H1 (cell line): ENCODE measurements at regions not wholly inside any gene's neighbourhood (a gene's known extent, or its start where the extent isn't known, plus 50 kb on each side); places are given as distances from the start of the nearest gene placed in this dataset.

Experiments
- CTCF ChIA-PET: fragments of 300-600 bp; sonication (Branson Sonifier 250); formaldehyde crosslinking; loops from one replicate; lab custom pipeline; 2021; ENCODE audit not compliant: partially characterized antibody; lab: Charles Lee
- POLR2A ChIA-PET: fragments of 300-600 bp; sonication (Branson Sonifier 250); formaldehyde crosslinking; loops from one replicate; lab custom pipeline; 2021; ENCODE audit warnings: inconsistent platforms; ENCODE audit not compliant: partially characterized antibody; lab: Charles Lee
- DNase-seq, 2 experiments: peaks; one replicate each; pipeline versions ENCODE4 v3.0.0 to v3.0.0-alpha.2; 2010 to 2022; ENCODE audit warnings: low spot score in 2 of 2, low read depth in 1 of 2, mixed read lengths in 1 of 2
- FAIRE-seq: peaks from 2 replicates; lab custom pipeline; 2011; peaks lifted over from hg19 to GRCh38; lab: Jason Lieb, UNC
- H2AFZ ChIP-seq: 2 replicates; pipeline ENCODE4 v1.8.1; 2012; ENCODE audit warnings: low read length, inconsistent platforms
- H2AK5ac ChIP-seq: 2 replicates; pipeline ENCODE4 v1.6.1; 2013; ENCODE audit warnings: low read depth, low read length
- H2BK120ac ChIP-seq: replicated peaks from 2 replicates; pipeline ENCODE3; 2013; ENCODE audit warnings: low read depth, low read length, inconsistent platforms
- H2BK12ac ChIP-seq: 2 replicates; pipeline ENCODE4 v1.6.1; 2013; ENCODE audit warnings: low read depth, low read length
- H2BK15ac ChIP-seq: 2 replicates; pipeline ENCODE4 v1.6.1; 2013; ENCODE audit warnings: low read length
- H2BK20ac ChIP-seq: 2 replicates; pipeline ENCODE4 v1.6.1; 2013; ENCODE audit warnings: low read length
- H2BK5ac ChIP-seq: 2 replicates; pipeline ENCODE4 v1.6.1; 2013; ENCODE audit warnings: low read depth, low read length
- H3K14ac ChIP-seq: 2 replicates; pipeline ENCODE4 v1.6.1; 2013; ENCODE audit warnings: inconsistent platforms; ENCODE audit not compliant: insufficient read length
- H3K18ac ChIP-seq: 2 replicates; pipeline ENCODE4 v1.6.1; 2013; ENCODE audit warnings: low read length; ENCODE audit errors: extremely low read depth
- H3K23ac ChIP-seq: 2 replicates; pipeline ENCODE4 v1.6.1; 2013; ENCODE audit warnings: inconsistent platforms; ENCODE audit not compliant: insufficient read length
- H3K23me2 ChIP-seq: 2 replicates; pipeline ENCODE4 v1.6.1; 2013; ENCODE audit warnings: low read depth, low read length
- H3K27ac ChIP-seq: 2 replicates; pipeline ENCODE4 v1.6.1; 2011; ENCODE audit warnings: low read depth, low read length, inconsistent platforms
- H3K27me3 ChIP-seq, 4 experiments: replicated peaks in 1 of 4; 1 replicate in 1 of 4; 2 replicates in 3 of 4; pipeline versions ENCODE4 v1.6.1 to v1.8.1; 2011 to 2013; ENCODE audit warnings: low read length in 3 of 4, mild to moderate bottlenecking in 3 of 4, inconsistent platforms in 2 of 4, mixed read lengths in 2 of 4, moderate library complexity in 1 of 4; ENCODE audit not compliant: control insufficient read depth in 3 of 4, insufficient read depth in 3 of 4; ENCODE audit errors: extremely low read depth in 1 of 4
- H3K36me3 ChIP-seq, 4 experiments: 2 replicates each; pipeline versions ENCODE4 v1.6.1 to v1.8.1; 2011 to 2013; ENCODE audit warnings: mild to moderate bottlenecking in 4 of 4, low read length in 3 of 4, moderate library complexity in 2 of 4, control low read depth in 1 of 4, inconsistent platforms in 1 of 4; ENCODE audit not compliant: insufficient read depth in 4 of 4, control insufficient read depth in 2 of 4
- H3K4ac ChIP-seq: replicated peaks from 2 replicates; pipeline ENCODE3; 2013; ENCODE audit warnings: low read length, low read depth, mixed read lengths, inconsistent platforms; ENCODE audit not compliant: insufficient read length
- H3K4me1 ChIP-seq, 4 experiments: replicated peaks in 1 of 4; 1 replicate in 1 of 4; 2 replicates in 3 of 4; pipeline versions ENCODE4 v1.6.1 to v1.8.1; 2011 to 2013; ENCODE audit warnings: low read length in 3 of 4, inconsistent platforms in 2 of 4, mixed read lengths in 1 of 4; ENCODE audit not compliant: insufficient read depth in 4 of 4, control insufficient read depth in 3 of 4
- H3K4me2 ChIP-seq, 2 experiments: 2 replicates each; pipeline versions ENCODE4 v1.6.1 to v1.8.1; 2011 to 2013; ENCODE audit warnings: low read depth in 2 of 2, low read length in 2 of 2, control low read depth in 1 of 2, inconsistent platforms in 1 of 2, mild to moderate bottlenecking in 1 of 2; ENCODE audit not compliant: insufficient read depth in 1 of 2
- H3K4me3 ChIP-seq, 4 experiments: fragments of 200-600, 300-600 bp in 1 of 4; sonication (generic), shearing (Covaris generic), sonication (Bioruptor Twin) in 1 of 4; 2 replicates each; pipeline versions ENCODE4 v1.5.1 to v1.8.1; 2011 to 2016; ENCODE audit warnings: low read length in 4 of 4, low read depth in 3 of 4, control low read depth in 2 of 4, inconsistent platforms in 2 of 4, mild to moderate bottlenecking in 2 of 4, mixed read lengths in 1 of 4, moderate library complexity in 1 of 4; ENCODE audit not compliant: insufficient read depth in 2 of 4; ENCODE audit errors: extremely low read depth in 1 of 4
- H3K56ac ChIP-seq: replicated peaks from 2 replicates; pipeline ENCODE3; 2013; ENCODE audit warnings: low read depth, mild to moderate bottlenecking, mixed read lengths, low read length, inconsistent platforms; ENCODE audit not compliant: insufficient read length
- H3K79me1 ChIP-seq: 2 replicates; pipeline ENCODE4 v1.6.1; 2013; ENCODE audit warnings: low read depth, low read length, control low read depth
- H3K79me2 ChIP-seq, 2 experiments: 2 replicates each; pipeline versions ENCODE4 v1.6.1 to v1.8.1; 2012 to 2013; ENCODE audit warnings: low read length in 2 of 2, mild to moderate bottlenecking in 2 of 2, inconsistent platforms in 1 of 2; ENCODE audit not compliant: insufficient read depth in 2 of 2, control insufficient read depth in 1 of 2
- H3K9ac ChIP-seq, 4 experiments: replicated peaks in 1 of 4; 1 replicate in 1 of 4; 2 replicates in 3 of 4; pipeline versions ENCODE4 v1.6.1 to v1.8.1; 2011 to 2013; ENCODE audit warnings: low read depth in 3 of 4, low read length in 3 of 4, control low read depth in 2 of 4, mild to moderate bottlenecking in 2 of 4, moderate library complexity in 2 of 4, inconsistent platforms in 1 of 4; ENCODE audit errors: extremely low read depth in 1 of 4
- H3K9me3 ChIP-seq, 2 experiments: 2 replicates each; pipeline versions ENCODE4 v1.6.1 to v1.8.1; 2012 to 2013; ENCODE audit warnings: mild to moderate bottlenecking in 2 of 2, moderate library complexity in 2 of 2, control low read depth in 1 of 2, inconsistent platforms in 1 of 2, low read depth in 1 of 2, low read length in 1 of 2, mixed read lengths in 1 of 2; ENCODE audit not compliant: insufficient read depth in 2 of 2
- H4K20me1 ChIP-seq, 2 experiments: replicated peaks in 1 of 2; 2 replicates each; pipeline versions ENCODE3 to v1.8.1; 2011 to 2013; ENCODE audit warnings: inconsistent platforms in 2 of 2, low read length in 2 of 2, mild to moderate bottlenecking in 1 of 2; ENCODE audit not compliant: insufficient read depth in 2 of 2, control insufficient read depth in 1 of 2
- H4K5ac ChIP-seq: 2 replicates; pipeline ENCODE4 v1.6.1; 2013; ENCODE audit warnings: low read length, low read depth, mixed read lengths, inconsistent platforms; ENCODE audit not compliant: insufficient read length
- H4K8ac ChIP-seq: 2 replicates; pipeline ENCODE4 v1.8.0; 2013; ENCODE audit warnings: mild to moderate bottlenecking, moderate library complexity, low read length, inconsistent platforms; ENCODE audit not compliant: insufficient read depth; ENCODE audit errors: extremely low read depth
- H4K91ac ChIP-seq: replicated peaks from 2 replicates; pipeline ENCODE3; 2013; ENCODE audit warnings: low read length, mixed read lengths, inconsistent platforms; ENCODE audit not compliant: insufficient read length
- EGR1 ChIP-seq: IDR thresholded peaks from 2 replicates; pipeline ENCODE4 v1.6.1; 2011; ENCODE audit warnings: low read depth, low read length, borderline replicate concordance
- HDAC6 ChIP-seq: IDR thresholded peaks from one replicate; pipeline ENCODE4 v1.7.1; 2012; ENCODE audit warnings: low read depth, mild to moderate bottlenecking, inconsistent platforms, low read length, moderate library complexity
- JUN ChIP-seq: IDR thresholded peaks from 2 replicates; pipeline ENCODE4 v1.6.1; 2011; ENCODE audit warnings: low read depth, mild to moderate bottlenecking, improper control_type of control experiment, low read length
- KDM1A ChIP-seq: fragments of 200-600, 300-600 bp; sonication (generic); IDR thresholded peaks from 2 replicates; pipeline ENCODE4 v1.7.1; 2016; ENCODE audit warnings: mild to moderate bottlenecking, low read length, borderline replicate concordance
- SIN3A ChIP-seq, 2 experiments: IDR thresholded peaks in 1 of 2; conservative IDR thresholded peaks in 1 of 2; 2 replicates each; pipeline ENCODE4 v1.6.1; 2011 to 2012; ENCODE audit warnings: low read length in 2 of 2, improper control_type of control experiment in 1 of 2, low read depth in 1 of 2, mild to moderate bottlenecking in 1 of 2
- SIRT6 ChIP-seq: IDR thresholded peaks from one replicate; pipeline ENCODE4 v1.7.1; 2012; ENCODE audit warnings: low read length, inconsistent platforms
- WGBS, 2 experiments: shearing (Covaris generic) in 1 of 2; methylation state at CpG; one replicate each; pipeline versions ENCODE4 v1.1.6 to v1.1.7; 2013 to 2015; ENCODE audit warnings: low lambda C conversion rate in 2 of 2, mixed read lengths in 2 of 2, inconsistent platforms in 1 of 2, low coverage in 1 of 2, missing lambda C conversion rate in 1 of 2; ENCODE audit not compliant: insufficient replicate concordance in 2 of 2, insufficient coverage in 1 of 2, insufficient read length in 1 of 2; ENCODE audit errors: extremely low coverage in 1 of 2, missing lambda C conversion rate in 1 of 2; 5-methylcytosine and 5-hydroxymethylcytosine counted together

GRCh38 chr10:65265451-65265954 is 1660.3 kb upstream of the LRRTM3 start:
- POLR2A ChIA-PET: no interaction called here
- H3K23ac ChIP-seq: no peak overlapping the region
- 89% methylated on average over 2 of the region's 2 CpGs; no CpG with 5 or more reads in 1 of the 2 experiments for WGBS, 2 experiments
- no peak for TF ChIP-seq KDM1A
- no peak for TF ChIP-seq SIRT6
- no peak for TF ChIP-seq EGR1
- no peak for TF ChIP-seq SIN3A (conservative IDR thresholded peaks at IDR 0.05 in 1 of 2, IDR thresholded peaks at IDR 0.05 in 1 of 2; ENCODE audit: low read depth in 1 of 2, low read length in 2 of 2)
- no peak for TF ChIP-seq JUN
- TF ChIP-seq HDAC6: no peak

More at GRCh38 chr10:65265451-65265954, 1660.3 kb upstream of the LRRTM3 start:
- no peaks in the 10 kb centered on the region for H3K27me3 ChIP-seq
- no peak overlapping the region for H2BK15ac ChIP-seq
- H2AFZ ChIP-seq: no peak overlapping the region
- no peaks in the 10 kb centered on the region for H4K20me1 ChIP-seq
- H2BK12ac ChIP-seq: no peak overlapping the region
- no peak overlapping the region for H3K56ac ChIP-seq
- H3K36me3 ChIP-seq: no peaks in the 10 kb centered on the region
- H3K79me1 ChIP-seq: no peaks in the 10 kb centered on the region
- DNase-seq: no peak
- no peak overlapping the region for H2AK5ac ChIP-seq
- no peak overlapping the region for H3K4ac ChIP-seq
- no peak overlapping the region for H4K8ac ChIP-seq
- no peak overlapping the region for H3K27ac ChIP-seq
- no peak for FAIRE-seq
- no peak overlapping the region for H3K18ac ChIP-seq
- no peaks in the 10 kb centered on the region for H3K23me2 ChIP-seq
- CTCF ChIA-PET: interaction anchor here (0.6 kb wide), 1 partner anchor 281 kb away, joined by 3 read pairs; no protein-coding TSS in a partner anchor
- H3K79me2 ChIP-seq: no peaks in the 10 kb centered on the region
- no peak overlapping the region for H2BK120ac ChIP-seq
- no peak overlapping the region for H3K4me2 ChIP-seq
- H3K4me1 ChIP-seq: no peaks in the 10 kb centered on the region
- H4K91ac ChIP-seq: no peak overlapping the region
- H3K4me3 ChIP-seq: no peak overlapping the region
- H2BK20ac ChIP-seq: no peak overlapping the region
- H2BK5ac ChIP-seq: no peak overlapping the region
- H4K5ac ChIP-seq: no peak overlapping the region
- H3K9ac ChIP-seq: no peak overlapping the region
- no peaks in the 10 kb centered on the region for H3K9me3 ChIP-seq
- no peak overlapping the region for H3K14ac ChIP-seq
